H1 (cell line): ENCODE measurements at regions not wholly inside any gene's neighbourhood (a gene's known extent, or its start where the extent isn't known, plus 50 kb on each side); places are given as distances from the start of the nearest gene placed in this dataset.

Source experiments
- CTCF ChIA-PET: fragments of 300-600 bp; sonication (Branson Sonifier 250); formaldehyde crosslinking; loops from one replicate; lab custom pipeline; 2021; ENCODE audit not compliant: partially characterized antibody; lab: Charles Lee
- POLR2A ChIA-PET: fragments of 300-600 bp; sonication (Branson Sonifier 250); formaldehyde crosslinking; loops from one replicate; lab custom pipeline; 2021; ENCODE audit warnings: inconsistent platforms; ENCODE audit not compliant: partially characterized antibody; lab: Charles Lee
- DNase-seq, 2 experiments: peaks; one replicate each; pipeline versions ENCODE4 v3.0.0 to v3.0.0-alpha.2; 2010 to 2022; ENCODE audit warnings: low spot score in 2 of 2, low read depth in 1 of 2, mixed read lengths in 1 of 2
- FAIRE-seq: peaks from 2 replicates; lab custom pipeline; 2011; peaks lifted over from hg19 to GRCh38; lab: Jason Lieb, UNC
- H2AFZ ChIP-seq: 2 replicates; pipeline ENCODE4 v1.8.1; 2012; ENCODE audit warnings: low read length, inconsistent platforms
- H2AK5ac ChIP-seq: 2 replicates; pipeline ENCODE4 v1.6.1; 2013; ENCODE audit warnings: low read depth, low read length
- H2BK120ac ChIP-seq: replicated peaks from 2 replicates; pipeline ENCODE3; 2013; ENCODE audit warnings: low read depth, low read length, inconsistent platforms
- H2BK12ac ChIP-seq: 2 replicates; pipeline ENCODE4 v1.6.1; 2013; ENCODE audit warnings: low read depth, low read length
- H2BK15ac ChIP-seq: 2 replicates; pipeline ENCODE4 v1.6.1; 2013; ENCODE audit warnings: low read length
- H2BK20ac ChIP-seq: 2 replicates; pipeline ENCODE4 v1.6.1; 2013; ENCODE audit warnings: low read length
- H2BK5ac ChIP-seq: 2 replicates; pipeline ENCODE4 v1.6.1; 2013; ENCODE audit warnings: low read depth, low read length
- H3K14ac ChIP-seq: 2 replicates; pipeline ENCODE4 v1.6.1; 2013; ENCODE audit warnings: inconsistent platforms; ENCODE audit not compliant: insufficient read length
- H3K18ac ChIP-seq: 2 replicates; pipeline ENCODE4 v1.6.1; 2013; ENCODE audit warnings: low read length; ENCODE audit errors: extremely low read depth
- H3K23ac ChIP-seq: 2 replicates; pipeline ENCODE4 v1.6.1; 2013; ENCODE audit warnings: inconsistent platforms; ENCODE audit not compliant: insufficient read length
- H3K23me2 ChIP-seq: 2 replicates; pipeline ENCODE4 v1.6.1; 2013; ENCODE audit warnings: low read depth, low read length
- H3K27ac ChIP-seq: 2 replicates; pipeline ENCODE4 v1.6.1; 2011; ENCODE audit warnings: low read depth, low read length, inconsistent platforms
- H3K27me3 ChIP-seq, 4 experiments: replicated peaks in 1 of 4; 1 replicate in 1 of 4; 2 replicates in 3 of 4; pipeline versions ENCODE4 v1.6.1 to v1.8.1; 2011 to 2013; ENCODE audit warnings: low read length in 3 of 4, mild to moderate bottlenecking in 3 of 4, inconsistent platforms in 2 of 4, mixed read lengths in 2 of 4, moderate library complexity in 1 of 4; ENCODE audit not compliant: control insufficient read depth in 3 of 4, insufficient read depth in 3 of 4; ENCODE audit errors: extremely low read depth in 1 of 4
- H3K36me3 ChIP-seq, 4 experiments: 2 replicates each; pipeline versions ENCODE4 v1.6.1 to v1.8.1; 2011 to 2013; ENCODE audit warnings: mild to moderate bottlenecking in 4 of 4, low read length in 3 of 4, moderate library complexity in 2 of 4, control low read depth in 1 of 4, inconsistent platforms in 1 of 4; ENCODE audit not compliant: insufficient read depth in 4 of 4, control insufficient read depth in 2 of 4
- H3K4ac ChIP-seq: replicated peaks from 2 replicates; pipeline ENCODE3; 2013; ENCODE audit warnings: low read length, low read depth, mixed read lengths, inconsistent platforms; ENCODE audit not compliant: insufficient read length
- H3K4me1 ChIP-seq, 4 experiments: replicated peaks in 1 of 4; 1 replicate in 1 of 4; 2 replicates in 3 of 4; pipeline versions ENCODE4 v1.6.1 to v1.8.1; 2011 to 2013; ENCODE audit warnings: low read length in 3 of 4, inconsistent platforms in 2 of 4, mixed read lengths in 1 of 4; ENCODE audit not compliant: insufficient read depth in 4 of 4, control insufficient read depth in 3 of 4
- H3K4me2 ChIP-seq, 2 experiments: 2 replicates each; pipeline versions ENCODE4 v1.6.1 to v1.8.1; 2011 to 2013; ENCODE audit warnings: low read depth in 2 of 2, low read length in 2 of 2, control low read depth in 1 of 2, inconsistent platforms in 1 of 2, mild to moderate bottlenecking in 1 of 2; ENCODE audit not compliant: insufficient read depth in 1 of 2
- H3K4me3 ChIP-seq, 4 experiments: fragments of 200-600, 300-600 bp in 1 of 4; sonication (generic), shearing (Covaris generic), sonication (Bioruptor Twin) in 1 of 4; 2 replicates each; pipeline versions ENCODE4 v1.5.1 to v1.8.1; 2011 to 2016; ENCODE audit warnings: low read length in 4 of 4, low read depth in 3 of 4, control low read depth in 2 of 4, inconsistent platforms in 2 of 4, mild to moderate bottlenecking in 2 of 4, mixed read lengths in 1 of 4, moderate library complexity in 1 of 4; ENCODE audit not compliant: insufficient read depth in 2 of 4; ENCODE audit errors: extremely low read depth in 1 of 4
- H3K56ac ChIP-seq: replicated peaks from 2 replicates; pipeline ENCODE3; 2013; ENCODE audit warnings: low read depth, mild to moderate bottlenecking, mixed read lengths, low read length, inconsistent platforms; ENCODE audit not compliant: insufficient read length
- H3K79me1 ChIP-seq: 2 replicates; pipeline ENCODE4 v1.6.1; 2013; ENCODE audit warnings: low read depth, low read length, control low read depth
- H3K79me2 ChIP-seq, 2 experiments: 2 replicates each; pipeline versions ENCODE4 v1.6.1 to v1.8.1; 2012 to 2013; ENCODE audit warnings: low read length in 2 of 2, mild to moderate bottlenecking in 2 of 2, inconsistent platforms in 1 of 2; ENCODE audit not compliant: insufficient read depth in 2 of 2, control insufficient read depth in 1 of 2
- H3K9ac ChIP-seq, 4 experiments: replicated peaks in 1 of 4; 1 replicate in 1 of 4; 2 replicates in 3 of 4; pipeline versions ENCODE4 v1.6.1 to v1.8.1; 2011 to 2013; ENCODE audit warnings: low read depth in 3 of 4, low read length in 3 of 4, control low read depth in 2 of 4, mild to moderate bottlenecking in 2 of 4, moderate library complexity in 2 of 4, inconsistent platforms in 1 of 4; ENCODE audit errors: extremely low read depth in 1 of 4
- H3K9me3 ChIP-seq, 2 experiments: 2 replicates each; pipeline versions ENCODE4 v1.6.1 to v1.8.1; 2012 to 2013; ENCODE audit warnings: mild to moderate bottlenecking in 2 of 2, moderate library complexity in 2 of 2, control low read depth in 1 of 2, inconsistent platforms in 1 of 2, low read depth in 1 of 2, low read length in 1 of 2, mixed read lengths in 1 of 2; ENCODE audit not compliant: insufficient read depth in 2 of 2
- H4K20me1 ChIP-seq, 2 experiments: replicated peaks in 1 of 2; 2 replicates each; pipeline versions ENCODE3 to v1.8.1; 2011 to 2013; ENCODE audit warnings: inconsistent platforms in 2 of 2, low read length in 2 of 2, mild to moderate bottlenecking in 1 of 2; ENCODE audit not compliant: insufficient read depth in 2 of 2, control insufficient read depth in 1 of 2
- H4K5ac ChIP-seq: 2 replicates; pipeline ENCODE4 v1.6.1; 2013; ENCODE audit warnings: low read length, low read depth, mixed read lengths, inconsistent platforms; ENCODE audit not compliant: insufficient read length
- H4K8ac ChIP-seq: 2 replicates; pipeline ENCODE4 v1.8.0; 2013; ENCODE audit warnings: mild to moderate bottlenecking, moderate library complexity, low read length, inconsistent platforms; ENCODE audit not compliant: insufficient read depth; ENCODE audit errors: extremely low read depth
- H4K91ac ChIP-seq: replicated peaks from 2 replicates; pipeline ENCODE3; 2013; ENCODE audit warnings: low read length, mixed read lengths, inconsistent platforms; ENCODE audit not compliant: insufficient read length
- WGBS, 2 experiments: shearing (Covaris generic) in 1 of 2; methylation state at CpG; one replicate each; pipeline versions ENCODE4 v1.1.6 to v1.1.7; 2013 to 2015; ENCODE audit warnings: low lambda C conversion rate in 2 of 2, mixed read lengths in 2 of 2, inconsistent platforms in 1 of 2, low coverage in 1 of 2, missing lambda C conversion rate in 1 of 2; ENCODE audit not compliant: insufficient replicate concordance in 2 of 2, insufficient coverage in 1 of 2, insufficient read length in 1 of 2; ENCODE audit errors: extremely low coverage in 1 of 2, missing lambda C conversion rate in 1 of 2; 5-methylcytosine and 5-hydroxymethylcytosine counted together
- TF ChIP-seq, protein P1 (sequence below): fragments of 300-600 bp; sonication (generic); IDR thresholded peaks from 2 replicates; pipeline ENCODE4 v1.7.1; 2012; ENCODE audit warnings: low read length, moderate library complexity, mild to moderate bottlenecking, inconsistent platforms; ENCODE audit not compliant: insufficient replicate concordance

DNA sequence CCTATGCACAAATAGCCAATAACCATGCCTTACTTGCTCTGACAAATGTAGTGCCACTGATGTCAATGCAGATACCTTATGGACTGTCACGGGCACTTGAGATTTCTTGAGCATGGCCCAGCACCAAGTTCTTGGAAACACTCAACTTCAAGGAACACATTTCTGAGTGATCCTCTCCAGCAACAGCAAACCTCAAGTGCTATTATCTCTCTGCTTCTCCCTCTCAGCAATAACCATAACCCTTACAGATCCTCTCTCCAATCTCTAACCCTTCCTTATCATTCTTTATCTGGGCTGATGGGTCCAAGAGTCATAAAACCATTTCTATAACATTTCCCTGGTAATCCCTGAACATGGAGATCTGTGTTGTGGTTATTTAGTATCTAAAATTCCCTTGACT lies 266.9 kb upstream of the STXBP5 start:
- H4K8ac ChIP-seq: no peak overlapping the region
- H3K79me1 ChIP-seq: no peaks in the 10 kb centered on the region
- no peak overlapping the region for H2BK15ac ChIP-seq
- H3K14ac ChIP-seq: no peak overlapping the region
- no peak overlapping the region for H2BK12ac ChIP-seq
- H3K4ac ChIP-seq: no peak overlapping the region
- no peak overlapping the region for H4K5ac ChIP-seq
- no peaks in the 10 kb centered on the region for H3K9me3 ChIP-seq
- H3K56ac ChIP-seq: no peak overlapping the region
- H3K4me2 ChIP-seq: no peak overlapping the region
- H2AFZ ChIP-seq: no peak overlapping the region
- DNase-seq (no peak), FAIRE-seq (no peak)
- no peak overlapping the region for H3K4me3 ChIP-seq
- POLR2A ChIA-PET: no interaction called here
- no peaks in the 10 kb centered on the region for H3K36me3 ChIP-seq
- WGBS, 2 experiments: 87% methylated on average over 1 of the region's 1 CpG; no CpG with 5 or more reads in 1 of the 2 experiments
- no peak overlapping the region for H4K91ac ChIP-seq
- no peak overlapping the region for H3K18ac ChIP-seq
- no peaks in the 10 kb centered on the region for H3K23me2 ChIP-seq
- H3K23ac ChIP-seq: no peak overlapping the region
- no peak overlapping the region for H3K27ac ChIP-seq
- no peak overlapping the region for H2AK5ac ChIP-seq
- H3K4me1 ChIP-seq: peaks cover 0 to 2% (median 0%) of the 10 kb centered on the region in 4 experiments; a peak in 1 of 7 replicates
- no peak overlapping the region for H2BK5ac ChIP-seq
- H2BK20ac ChIP-seq: no peak overlapping the region
- CTCF ChIA-PET: no interaction called here
- H3K27me3 ChIP-seq: no peaks in the 10 kb centered on the region
- no peak overlapping the region for H2BK120ac ChIP-seq
- H4K20me1 ChIP-seq: no peaks in the 10 kb centered on the region
- no peak overlapping the region for H3K9ac ChIP-seq
- H3K79me2 ChIP-seq: no peaks in the 10 kb centered on the region
- TF ChIP-seq, protein P1, sequence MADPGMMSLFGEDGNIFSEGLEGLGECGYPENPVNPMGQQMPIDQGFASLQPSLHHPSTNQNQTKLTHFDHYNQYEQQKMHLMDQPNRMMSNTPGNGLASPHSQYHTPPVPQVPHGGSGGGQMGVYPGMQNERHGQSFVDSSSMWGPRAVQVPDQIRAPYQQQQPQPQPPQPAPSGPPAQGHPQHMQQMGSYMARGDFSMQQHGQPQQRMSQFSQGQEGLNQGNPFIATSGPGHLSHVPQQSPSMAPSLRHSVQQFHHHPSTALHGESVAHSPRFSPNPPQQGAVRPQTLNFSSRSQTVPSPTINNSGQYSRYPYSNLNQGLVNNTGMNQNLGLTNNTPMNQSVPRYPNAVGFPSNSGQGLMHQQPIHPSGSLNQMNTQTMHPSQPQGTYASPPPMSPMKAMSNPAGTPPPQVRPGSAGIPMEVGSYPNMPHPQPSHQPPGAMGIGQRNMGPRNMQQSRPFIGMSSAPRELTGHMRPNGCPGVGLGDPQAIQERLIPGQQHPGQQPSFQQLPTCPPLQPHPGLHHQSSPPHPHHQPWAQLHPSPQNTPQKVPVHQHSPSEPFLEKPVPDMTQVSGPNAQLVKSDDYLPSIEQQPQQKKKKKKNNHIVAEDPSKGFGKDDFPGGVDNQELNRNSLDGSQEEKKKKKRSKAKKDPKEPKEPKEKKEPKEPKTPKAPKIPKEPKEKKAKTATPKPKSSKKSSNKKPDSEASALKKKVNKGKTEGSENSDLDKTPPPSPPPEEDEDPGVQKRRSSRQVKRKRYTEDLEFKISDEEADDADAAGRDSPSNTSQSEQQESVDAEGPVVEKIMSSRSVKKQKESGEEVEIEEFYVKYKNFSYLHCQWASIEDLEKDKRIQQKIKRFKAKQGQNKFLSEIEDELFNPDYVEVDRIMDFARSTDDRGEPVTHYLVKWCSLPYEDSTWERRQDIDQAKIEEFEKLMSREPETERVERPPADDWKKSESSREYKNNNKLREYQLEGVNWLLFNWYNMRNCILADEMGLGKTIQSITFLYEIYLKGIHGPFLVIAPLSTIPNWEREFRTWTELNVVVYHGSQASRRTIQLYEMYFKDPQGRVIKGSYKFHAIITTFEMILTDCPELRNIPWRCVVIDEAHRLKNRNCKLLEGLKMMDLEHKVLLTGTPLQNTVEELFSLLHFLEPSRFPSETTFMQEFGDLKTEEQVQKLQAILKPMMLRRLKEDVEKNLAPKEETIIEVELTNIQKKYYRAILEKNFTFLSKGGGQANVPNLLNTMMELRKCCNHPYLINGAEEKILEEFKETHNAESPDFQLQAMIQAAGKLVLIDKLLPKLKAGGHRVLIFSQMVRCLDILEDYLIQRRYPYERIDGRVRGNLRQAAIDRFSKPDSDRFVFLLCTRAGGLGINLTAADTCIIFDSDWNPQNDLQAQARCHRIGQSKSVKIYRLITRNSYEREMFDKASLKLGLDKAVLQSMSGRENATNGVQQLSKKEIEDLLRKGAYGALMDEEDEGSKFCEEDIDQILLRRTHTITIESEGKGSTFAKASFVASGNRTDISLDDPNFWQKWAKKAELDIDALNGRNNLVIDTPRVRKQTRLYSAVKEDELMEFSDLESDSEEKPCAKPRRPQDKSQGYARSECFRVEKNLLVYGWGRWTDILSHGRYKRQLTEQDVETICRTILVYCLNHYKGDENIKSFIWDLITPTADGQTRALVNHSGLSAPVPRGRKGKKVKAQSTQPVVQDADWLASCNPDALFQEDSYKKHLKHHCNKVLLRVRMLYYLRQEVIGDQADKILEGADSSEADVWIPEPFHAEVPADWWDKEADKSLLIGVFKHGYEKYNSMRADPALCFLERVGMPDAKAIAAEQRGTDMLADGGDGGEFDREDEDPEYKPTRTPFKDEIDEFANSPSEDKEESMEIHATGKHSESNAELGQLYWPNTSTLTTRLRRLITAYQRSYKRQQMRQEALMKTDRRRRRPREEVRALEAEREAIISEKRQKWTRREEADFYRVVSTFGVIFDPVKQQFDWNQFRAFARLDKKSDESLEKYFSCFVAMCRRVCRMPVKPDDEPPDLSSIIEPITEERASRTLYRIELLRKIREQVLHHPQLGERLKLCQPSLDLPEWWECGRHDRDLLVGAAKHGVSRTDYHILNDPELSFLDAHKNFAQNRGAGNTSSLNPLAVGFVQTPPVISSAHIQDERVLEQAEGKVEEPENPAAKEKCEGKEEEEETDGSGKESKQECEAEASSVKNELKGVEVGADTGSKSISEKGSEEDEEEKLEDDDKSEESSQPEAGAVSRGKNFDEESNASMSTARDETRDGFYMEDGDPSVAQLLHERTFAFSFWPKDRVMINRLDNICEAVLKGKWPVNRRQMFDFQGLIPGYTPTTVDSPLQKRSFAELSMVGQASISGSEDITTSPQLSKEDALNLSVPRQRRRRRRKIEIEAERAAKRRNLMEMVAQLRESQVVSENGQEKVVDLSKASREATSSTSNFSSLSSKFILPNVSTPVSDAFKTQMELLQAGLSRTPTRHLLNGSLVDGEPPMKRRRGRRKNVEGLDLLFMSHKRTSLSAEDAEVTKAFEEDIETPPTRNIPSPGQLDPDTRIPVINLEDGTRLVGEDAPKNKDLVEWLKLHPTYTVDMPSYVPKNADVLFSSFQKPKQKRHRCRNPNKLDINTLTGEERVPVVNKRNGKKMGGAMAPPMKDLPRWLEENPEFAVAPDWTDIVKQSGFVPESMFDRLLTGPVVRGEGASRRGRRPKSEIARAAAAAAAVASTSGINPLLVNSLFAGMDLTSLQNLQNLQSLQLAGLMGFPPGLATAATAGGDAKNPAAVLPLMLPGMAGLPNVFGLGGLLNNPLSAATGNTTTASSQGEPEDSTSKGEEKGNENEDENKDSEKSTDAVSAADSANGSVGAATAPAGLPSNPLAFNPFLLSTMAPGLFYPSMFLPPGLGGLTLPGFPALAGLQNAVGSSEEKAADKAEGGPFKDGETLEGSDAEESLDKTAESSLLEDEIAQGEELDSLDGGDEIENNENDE: no peak
